ENCODE measurements at regions not wholly inside any gene's neighbourhood (a gene's known extent, or its start where the extent isn't known, plus 50 kb on each side); places are given as distances from the start of the nearest gene placed in this dataset.

GRCh38 chr5:158308429-158309025 lies 449.6 kb upstream of the CLINT1 start:
- no peaks in the 10 kb centered on the region for H3K36me3 ChIP-seq (ENCODE audit: control insufficient read depth in 2 of 2, extremely low read depth in 1 of 2, insufficient read depth in 2 of 2, low read length in 2 of 2)
- TF ChIP-seq CTCF (optimal IDR thresholded peaks at IDR 0.05 in 1 of 3, IDR thresholded peaks at IDR 0.05 in 1 of 3, conservative IDR thresholded peaks at IDR 0.05 in 1 of 3; ENCODE audit: extremely low read depth in 1 of 3, insufficient read depth in 2 of 3, low read length in 3 of 3): no peak
- TF ChIP-seq EZH2 (IDR thresholded peaks at IDR 0.05; ENCODE audit: low read length): no peak
- dilution Hi-C loops (cut with MboI; ENCODE audit: extremely low pct_ligation_motif_present, low sequenced_read_pairs): no loop called here

GRCh38 chr5:158305861-158306260 lies 446.9 kb upstream of the CLINT1 start:
- no peak overlapping the region for H3K4me3 ChIP-seq (ENCODE audit: control insufficient read depth in 2 of 3, extremely low read depth in 1 of 3, insufficient read depth in 2 of 3, low read depth in 1 of 3, low read length in 3 of 3)
- no peaks in the 10 kb centered on the region for H3K36me3 ChIP-seq (ENCODE audit: control insufficient read depth in 2 of 2, extremely low read depth in 1 of 2, insufficient read depth in 2 of 2, low read length in 2 of 2)
- H3K9ac ChIP-seq (ENCODE audit: control insufficient read depth, extremely low read depth, insufficient read depth, low read length): no peak overlapping the region
- no peaks in the 10 kb centered on the region for H3K9me3 ChIP-seq (ENCODE audit: control insufficient read depth, low read depth, low read length)
- DNase-seq (ENCODE audit: low read depth, low spot score): no peak
- dilution Hi-C loops (cut with MboI; ENCODE audit: extremely low pct_ligation_motif_present, low sequenced_read_pairs): no loop called here
- H3K27ac ChIP-seq (ENCODE audit: control insufficient read depth, insufficient read depth, low read length): no peak overlapping the region
- no peaks in the 10 kb centered on the region for H3K9me1 ChIP-seq (ENCODE audit: control insufficient read depth, extremely low read depth, insufficient read depth, low read length)
- FAIRE-seq: no peak
- no peaks in the 10 kb centered on the region for H3K79me2 ChIP-seq (ENCODE audit: control insufficient read depth, insufficient read depth, low read length)
- no peaks in the 10 kb centered on the region for H3K27me3 ChIP-seq (ENCODE audit: control insufficient read depth, extremely low read depth, insufficient read depth, low read length)
- H3K4me2 ChIP-seq (ENCODE audit: control insufficient read depth, extremely low read depth, insufficient read depth, low read depth, low read length): no peak overlapping the region
- TF ChIP-seq EZH2 (IDR thresholded peaks at IDR 0.05; ENCODE audit: low read length) (no peak), CTCF (optimal IDR thresholded peaks at IDR 0.05 in 1 of 3, IDR thresholded peaks at IDR 0.05 in 1 of 3, conservative IDR thresholded peaks at IDR 0.05 in 1 of 3; ENCODE audit: extremely low read depth in 1 of 3, insufficient read depth in 2 of 3, low read length in 3 of 3) (no peak)
- H2AFZ ChIP-seq (ENCODE audit: control insufficient read depth, low read length): no peak overlapping the region
- no peaks in the 10 kb centered on the region for H3K4me1 ChIP-seq (ENCODE audit: control insufficient read depth, extremely low read depth, insufficient read depth, low read length)
- no peaks in the 10 kb centered on the region for H4K20me1 ChIP-seq (ENCODE audit: control insufficient read depth, extremely low read depth, insufficient read depth, low read length)

More at GRCh38 chr5:158308429-158309025, 449.6 kb upstream of the CLINT1 start:
- no peak overlapping the region for H3K4me2 ChIP-seq (ENCODE audit: control insufficient read depth, extremely low read depth, insufficient read depth, low read depth, low read length)
- H3K9ac ChIP-seq (ENCODE audit: control insufficient read depth, extremely low read depth, insufficient read depth, low read length): no peak overlapping the region
- no peaks in the 10 kb centered on the region for H3K27me3 ChIP-seq (ENCODE audit: control insufficient read depth, extremely low read depth, insufficient read depth, low read length)
- no peak overlapping the region for H3K27ac ChIP-seq (ENCODE audit: control insufficient read depth, insufficient read depth, low read length)
- no peak overlapping the region for H3K4me3 ChIP-seq (ENCODE audit: control insufficient read depth in 2 of 3, extremely low read depth in 1 of 3, insufficient read depth in 2 of 3, low read depth in 1 of 3, low read length in 3 of 3)
- no peaks in the 10 kb centered on the region for H3K9me1 ChIP-seq (ENCODE audit: control insufficient read depth, extremely low read depth, insufficient read depth, low read length)
- H2AFZ ChIP-seq (ENCODE audit: control insufficient read depth, low read length): no peak overlapping the region
- DNase-seq (ENCODE audit: low read depth, low spot score) (no peak), FAIRE-seq (no peak)
- H3K4me1 ChIP-seq (ENCODE audit: control insufficient read depth, extremely low read depth, insufficient read depth, low read length): no peaks in the 10 kb centered on the region
- H3K9me3 ChIP-seq (ENCODE audit: control insufficient read depth, low read depth, low read length): no peaks in the 10 kb centered on the region
- H3K79me2 ChIP-seq (ENCODE audit: control insufficient read depth, insufficient read depth, low read length): no peaks in the 10 kb centered on the region
- H4K20me1 ChIP-seq (ENCODE audit: control insufficient read depth, extremely low read depth, insufficient read depth, low read length): no peaks in the 10 kb centered on the region

Measured in keratinocyte (primary cell).